ENCODE measurements at regions not wholly inside any gene's neighbourhood (a gene's known extent, or its start where the extent isn't known, plus 50 kb on each side); places are given as distances from the start of the nearest gene placed in this dataset.

DNA sequence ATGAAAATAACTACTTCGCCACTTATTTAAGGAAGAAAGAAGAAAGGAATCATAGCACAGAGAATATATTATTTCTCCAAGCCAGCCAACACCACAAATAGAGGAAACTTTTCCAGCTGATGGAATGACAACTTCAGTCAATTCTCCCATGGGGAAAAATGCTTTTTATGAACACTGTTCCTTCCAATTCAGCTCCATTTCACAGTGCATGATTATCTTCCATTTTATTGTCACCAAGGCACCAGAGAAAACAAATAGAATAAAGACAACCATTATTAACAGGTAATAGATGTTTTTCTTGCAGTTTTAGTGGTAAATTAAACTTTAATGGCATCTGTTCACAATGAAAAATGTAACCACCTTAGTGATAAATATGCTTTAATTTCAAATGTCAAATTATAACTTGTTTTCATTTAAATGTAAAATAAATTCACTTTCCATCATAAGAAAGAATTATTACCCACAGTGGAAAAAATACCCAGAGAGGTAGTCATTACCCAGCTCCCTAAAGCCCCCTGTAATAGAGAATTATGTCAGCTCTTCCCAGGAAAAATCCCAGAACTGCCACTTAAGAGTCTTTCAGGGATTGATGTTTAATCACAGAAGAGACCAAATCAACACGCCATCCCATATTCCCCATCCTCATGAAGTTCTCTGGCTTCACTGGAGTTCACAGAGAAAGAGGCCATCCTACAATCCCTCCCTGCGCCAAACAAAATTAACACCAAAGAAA, 828.3 kb upstream of the TMEM132C start:
- no peak for TF ChIP-seq EZH2 (IDR thresholded peaks at IDR 0.05; ENCODE audit: insufficient read depth, poor library complexity, severe bottlenecking)
- no peak for TF ChIP-seq EZH2phosphoT487 (IDR thresholded peaks at IDR 0.05; ENCODE audit: insufficient read depth, low read depth)

Data from GM23248 (cell line).